ENCODE measurements at regions not wholly inside any gene's neighbourhood (a gene's known extent, or its start where the extent isn't known, plus 50 kb on each side); places are given as distances from the start of the nearest gene placed in this dataset.

- no peak for TF ChIP-seq CTCF (IDR thresholded peaks at IDR 0.05)
- TF ChIP-seq POLR2A (IDR thresholded peaks at IDR 0.05): no peak
Measured at GRCh38 chrX:17237146-17237545, 137.9 kb upstream of the NHS start.
